Spinal cord (tissue), 9 donors: ENCODE measurements at regions not wholly inside any gene's neighbourhood (a gene's known extent, or its start where the extent isn't known, plus 50 kb on each side); places are given as distances from the start of the nearest gene placed in this dataset.
"Not testable (repeated sequence)": the region's sequence is repeated elsewhere in the genome, so short reads cannot be mapped to it uniquely, and the experiment has no call there.

ENCODE experiments used
- DNase-seq, 6 donors: peaks; one replicate each; pipeline versions ENCODE4 v3.0.0 to v3.0.0-alpha.2; 2013 to 2015; ENCODE audit warnings: low spot score in 6 of 6, low read depth in 4 of 6
- H3K27ac ChIP-seq: one replicate; pipeline ENCODE4 v1.5.1; 2013; ENCODE audit warnings: low read depth, low read length, control low read depth
- H3K27me3 ChIP-seq: one replicate; pipeline ENCODE4 v1.6.1; 2013; ENCODE audit warnings: low read length; ENCODE audit not compliant: control insufficient read depth, insufficient read depth
- H3K36me3 ChIP-seq: one replicate; pipeline ENCODE4 v1.6.1; 2013; ENCODE audit warnings: low read length; ENCODE audit not compliant: control insufficient read depth, insufficient read depth
- H3K4me1 ChIP-seq: one replicate; pipeline ENCODE4 v1.6.1; 2013; ENCODE audit warnings: low read length; ENCODE audit not compliant: control insufficient read depth, insufficient read depth
- H3K4me3 ChIP-seq: one replicate; pipeline ENCODE4 v1.5.1; 2013; ENCODE audit warnings: low read depth, low read length, control low read depth
- H3K9me3 ChIP-seq: one replicate; pipeline ENCODE4 v1.6.1; 2013; ENCODE audit warnings: low read length; ENCODE audit not compliant: control insufficient read depth, insufficient read depth
- WGBS: methylation state at CpG from one replicate; pipeline ENCODE4 v1.1.5; 2013; ENCODE audit warnings: missing lambda C conversion rate; ENCODE audit not compliant: insufficient coverage; 5-methylcytosine and 5-hydroxymethylcytosine counted together
- donor health status: healthy.

GRCh38 chr2:48202863-48203642 lies 111.4 kb upstream of the FOXN2 start:
- no peak overlapping the region for H3K27ac ChIP-seq
- WGBS: no CpG with 5 or more reads among the region's 5 CpGs
- H3K4me1 ChIP-seq: peaks cover 12% of the 10 kb centered on the region
- H3K36me3 ChIP-seq: no peaks in the 10 kb centered on the region
- DNase-seq: no peak
- no peak overlapping the region for H3K4me3 ChIP-seq
- H3K27me3 ChIP-seq: no peaks in the 10 kb centered on the region
- H3K9me3 ChIP-seq: no peaks in the 10 kb centered on the region

- no peaks in the 10 kb centered on the region for H3K9me3 ChIP-seq
- H3K4me1 ChIP-seq: peaks cover 12% of the 10 kb centered on the region
- no peaks in the 10 kb centered on the region for H3K27me3 ChIP-seq
- no peak overlapping the region for H3K4me3 ChIP-seq
- DNase-seq: no peak
- no peak overlapping the region for H3K27ac ChIP-seq
- no peaks in the 10 kb centered on the region for H3K36me3 ChIP-seq
Observed at GRCh38 chr2:48203668-48204067, 110.8 kb upstream of the FOXN2 start.

GRCh38 chr2:48204750-48205136 lies 109.7 kb upstream of the FOXN2 start:
- Histone ChIP-seq H3K9me3 (no peaks in the 10 kb centered on the region), H3K27me3 (no peaks in the 10 kb centered on the region), H3K36me3 (no peaks in the 10 kb centered on the region), H3K4me3 (no peak overlapping the region), H3K27ac (peak overlapping the region; percentile 31), H3K4me1 (peaks cover 8% of the 10 kb centered on the region)
- no peak for DNase-seq
- 69% methylated on average over 2 of the region's 2 CpGs for WGBS

- 19% methylated on average over 5 of the region's 7 CpGs for WGBS
- no peaks in the 10 kb centered on the region for H3K27me3 ChIP-seq
- H3K36me3 ChIP-seq: no peaks in the 10 kb centered on the region
- DNase-seq: peak in 5 of 6 donors; percentile 35 to 85 (median 57)
- H3K9me3 ChIP-seq: no peaks in the 10 kb centered on the region
- H3K27ac ChIP-seq: peak overlapping the region; percentile 88
- H3K4me1 ChIP-seq: peaks cover 8% of the 10 kb centered on the region
- no peak overlapping the region for H3K4me3 ChIP-seq
Observed at GRCh38 chr2:48205137-48205798, 109.2 kb upstream of the FOXN2 start.

- 72% methylated on average over 5 of the region's 13 CpGs for WGBS
- peak overlapping the region; percentile 88 for H3K27ac ChIP-seq
- not testable (repeated sequence) for H3K4me3 ChIP-seq, H3K9me3 ChIP-seq, H3K4me1 ChIP-seq, H3K36me3 ChIP-seq, DNase-seq, H3K27me3 ChIP-seq
Observed at GRCh38 chr2:48206056-48206656, 108.3 kb upstream of the FOXN2 start.

GRCh38 chr2:48207201-48207641 lies 107.3 kb upstream of the FOXN2 start:
- Histone ChIP-seq H3K4me3 (no peak overlapping the region), H3K4me1 (peaks cover 8% of the 10 kb centered on the region), H3K36me3 (no peaks in the 10 kb centered on the region), H3K27me3 (no peaks in the 10 kb centered on the region), H3K27ac (peak overlapping the region; percentile 4), H3K9me3 (no peaks in the 10 kb centered on the region)
- 100% methylated on average over 2 of the region's 5 CpGs for WGBS
- DNase-seq: peak in 1 of 6 donors; percentile 17

GRCh38 chr2:48207851-48208250 lies 106.6 kb upstream of the FOXN2 start:
- Histone ChIP-seq H3K9me3 (no peaks in the 10 kb centered on the region), H3K4me1 (peaks cover 8% of the 10 kb centered on the region), H3K36me3 (no peaks in the 10 kb centered on the region), H3K27ac (no peak overlapping the region), H3K27me3 (no peaks in the 10 kb centered on the region), H3K4me3 (no peak overlapping the region)
- no peak for DNase-seq
- no CpG with 5 or more reads among the region's 3 CpGs for WGBS

GRCh38 chr2:48209214-48209885 lies 105.1 kb upstream of the FOXN2 start:
- H3K9me3 ChIP-seq: no peaks in the 10 kb centered on the region
- no peaks in the 10 kb centered on the region for H3K27me3 ChIP-seq
- no peaks in the 10 kb centered on the region for H3K36me3 ChIP-seq
- peak in 1 of 6 donors; percentile 24 for DNase-seq
- H3K4me3 ChIP-seq: no peak overlapping the region
- peaks cover 8% of the 10 kb centered on the region for H3K4me1 ChIP-seq
- no peak overlapping the region for H3K27ac ChIP-seq

- Histone ChIP-seq H3K4me1 (peaks cover 4% of the 10 kb centered on the region), H3K36me3 (no peaks in the 10 kb centered on the region), H3K27ac (no peak overlapping the region), H3K4me3 (no peak overlapping the region), H3K9me3 (no peaks in the 10 kb centered on the region), H3K27me3 (no peaks in the 10 kb centered on the region)
- 100% methylated on average over 2 of the region's 2 CpGs for WGBS
- no peak for DNase-seq
Observed at GRCh38 chr2:48210189-48210588, 104.3 kb upstream of the FOXN2 start.
